ENCODE measurements at regions not wholly inside any gene's neighbourhood (a gene's known extent, or its start where the extent isn't known, plus 50 kb on each side); places are given as distances from the start of the nearest gene placed in this dataset.

DNA sequence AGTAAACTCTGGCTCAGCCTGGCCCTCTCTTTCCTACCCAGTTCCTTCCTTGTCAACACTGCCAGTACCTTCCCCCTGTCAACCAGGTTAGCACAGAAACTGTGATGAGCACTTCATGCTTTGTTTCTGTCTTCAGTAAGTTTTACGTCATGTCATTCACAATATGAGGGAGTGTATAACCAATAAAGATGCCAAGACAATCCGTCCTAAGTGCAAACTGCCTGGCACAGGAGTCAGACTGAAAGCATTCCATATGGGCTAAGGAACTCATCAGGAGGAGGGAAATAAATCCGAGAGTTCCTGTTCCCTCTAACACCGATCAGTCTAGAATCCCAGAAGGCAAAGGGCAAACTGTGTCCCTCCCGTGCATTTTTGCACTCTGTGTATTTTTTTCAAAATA, 507.2 kb downstream of the CMPK2 start:
- no peaks in the 10 kb centered on the region for H3K36me3 Mint-ChIP-seq (ENCODE audit: insufficient read depth in 1 of 3, low read depth in 3 of 3)
- Histone ChIP-seq H3K79me1 (ENCODE audit: insufficient read depth, low read depth, low read length, poor library complexity, severe bottlenecking) (no peaks in the 10 kb centered on the region), H2BK5ac (ENCODE audit: insufficient read length, low read length) (no peak overlapping the region), H2BK20ac (ENCODE audit: low read depth, low read length, poor library complexity, severe bottlenecking) (no peak overlapping the region), H4K5ac (ENCODE audit: insufficient read length, low read depth, low read length) (no peak overlapping the region), H3K23me2 (ENCODE audit: insufficient read length, low read depth, low read length, poor library complexity, severe bottlenecking) (no peaks in the 10 kb centered on the region), H3K18ac (ENCODE audit: insufficient read length, low read depth, low read length) (no peak overlapping the region), H3K9ac (ENCODE audit: extremely low read depth, insufficient read length, low read length) (no peak overlapping the region), H3K56ac (ENCODE audit: insufficient read length, low read depth, low read length) (no peak overlapping the region), H4K20me1 (ENCODE audit: control insufficient read depth, insufficient read depth, insufficient read length) (no peaks in the 10 kb centered on the region), H3K27ac (ENCODE audit: insufficient read length, low read depth, low read length) (no peak overlapping the region), H4K8ac (replicated peaks; ENCODE audit: insufficient read length, low read depth, low read length) (no peak overlapping the region), H4K91ac (ENCODE audit: insufficient read length, low read depth, low read length) (no peak overlapping the region), H2BK15ac (ENCODE audit: low read depth, low read length) (no peak overlapping the region), H3K4me2 (ENCODE audit: insufficient read depth, insufficient read length, low read length) (no peak overlapping the region), H2AK5ac (ENCODE audit: insufficient read length, low read length) (no peak overlapping the region), H3T11ph (ENCODE audit: low read length) (no peak overlapping the region), H3K4ac (ENCODE audit: low read depth, low read length) (no peak overlapping the region), H2BK12ac (ENCODE audit: insufficient read length, low read depth, low read length) (no peak overlapping the region), H3K4me1 (ENCODE audit: insufficient read depth, low read length) (no peaks in the 10 kb centered on the region), H3K9me3 (ENCODE audit: control insufficient read depth, low read depth, low read length) (no peaks in the 10 kb centered on the region), H3K27me3 (ENCODE audit: insufficient read depth, low read length) (no peaks in the 10 kb centered on the region), H3K79me2 (ENCODE audit: insufficient read depth, low read length) (no peaks in the 10 kb centered on the region), H3K23ac (ENCODE audit: insufficient read length, low read depth, low read length) (no peak overlapping the region), H2AFZ (ENCODE audit: low read length) (no peak overlapping the region), H2BK120ac (ENCODE audit: low read depth, low read length, poor library complexity, severe bottlenecking) (no peak overlapping the region), H3K14ac (ENCODE audit: insufficient read depth, low read length) (no peak overlapping the region)
- DNase-seq = no peak
- peaks cover 2% of the 10 kb centered on the region; the same call in 1 of the 2 replicates for H3K27me3 Mint-ChIP-seq (ENCODE audit: low read depth)
- no peak overlapping the region for H3K27ac Mint-ChIP-seq
- H3K4me1 Mint-ChIP-seq = no peaks in the 10 kb centered on the region; a peak in 1 of 4 replicates
- TF ChIP-seq CTCF (conservative IDR thresholded peaks at IDR 0.05) = no peak
- no peaks in the 10 kb centered on the region; a peak in 1 of 5 replicates for H3K9me3 Mint-ChIP-seq
- no CpG with 5 or more reads among the region's 5 CpGs for WGBS (ENCODE audit: extremely low coverage, insufficient read length, low lambda C conversion rate)
- H3K4me3 Mint-ChIP-seq = no peak overlapping the region

Data from H9 (cell line).